HG03175 (cell line): ENCODE measurements at regions not wholly inside any gene's neighbourhood (a gene's known extent, or its start where the extent isn't known, plus 50 kb on each side); places are given as distances from the start of the nearest gene placed in this dataset.

Experiments used
- ATAC-seq: cut with Tn5 transposase; IDR thresholded peaks from one replicate; pipeline ENCODE4 v1.9.1; 2021; ENCODE audit warnings: mild to moderate bottlenecking, moderate library complexity; ENCODE audit not compliant: unreplicated experiment

DNA sequence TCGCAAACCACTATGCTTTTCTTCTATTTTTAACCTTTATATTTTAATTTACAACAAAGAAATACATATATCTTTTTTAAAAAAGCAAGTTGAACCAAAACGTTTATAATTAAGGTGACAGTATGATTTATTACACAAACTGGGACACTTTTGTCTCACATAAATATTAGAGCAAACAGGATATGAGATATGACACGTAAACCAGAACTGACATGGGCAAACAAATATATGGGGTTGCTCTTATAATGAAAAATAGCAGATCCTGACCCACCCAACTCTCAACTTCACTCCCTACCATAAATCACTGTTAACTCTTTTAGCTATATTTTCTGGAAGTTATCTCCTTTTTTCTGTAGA, 177.0 kb upstream of the EDNRA start:
- no peak for ATAC-seq

DNA sequence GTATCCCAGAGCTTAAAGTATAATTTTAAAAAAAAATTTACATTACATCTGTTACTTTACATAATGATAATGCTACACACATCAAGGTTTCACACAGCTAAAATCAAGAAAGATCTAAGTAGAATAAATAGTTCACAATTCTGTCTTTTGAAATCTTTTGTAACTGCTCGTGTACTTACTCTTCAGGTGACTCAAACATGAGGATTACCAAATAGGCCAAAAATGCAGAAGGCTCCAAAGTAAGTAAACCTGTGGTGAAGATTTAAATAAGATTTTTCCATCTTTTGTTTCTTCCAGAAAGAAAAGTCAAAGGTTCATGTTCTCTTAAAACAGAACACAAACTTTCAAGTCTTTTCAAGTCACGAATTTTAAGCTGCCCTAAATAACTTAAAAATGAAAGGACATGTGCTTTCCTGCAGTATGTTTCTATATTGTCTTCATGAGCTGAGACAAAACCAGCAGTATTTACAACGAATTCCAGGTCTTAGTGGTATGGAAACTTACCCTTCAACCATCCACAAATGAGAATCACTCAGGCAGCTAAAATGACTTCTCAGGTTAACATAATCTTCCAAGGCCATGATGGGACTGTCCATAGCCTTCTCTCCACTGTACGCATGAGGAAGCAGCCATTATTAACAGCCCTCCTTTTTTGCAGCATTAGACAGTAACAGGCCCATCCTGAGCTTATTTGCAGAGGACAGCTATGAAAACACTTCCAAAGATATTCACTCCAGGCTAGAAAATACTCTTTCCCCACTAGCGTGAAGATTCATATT, 172.8 kb upstream of the EDNRA start:
- ATAC-seq = no peak

DNA sequence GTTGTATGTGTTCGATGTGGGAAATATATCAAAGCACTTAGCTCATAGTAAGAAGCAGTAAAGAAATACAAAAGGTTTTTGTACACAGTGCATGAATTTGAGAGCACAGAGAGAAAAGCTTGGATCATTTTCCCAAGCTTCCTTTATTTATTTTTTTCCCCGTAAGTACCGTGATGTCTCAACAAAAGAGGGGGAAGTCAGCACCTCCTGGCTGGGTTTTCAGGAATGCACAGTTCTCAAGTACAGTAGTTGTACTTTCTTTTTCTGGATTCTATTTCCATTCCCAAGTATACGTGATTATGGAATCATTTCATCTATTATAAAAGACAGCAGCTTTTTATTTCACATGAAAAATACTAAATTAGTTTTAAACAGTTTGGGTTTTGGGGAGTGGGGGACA, 171.5 kb upstream of the EDNRA start:
- no peak for ATAC-seq

DNA sequence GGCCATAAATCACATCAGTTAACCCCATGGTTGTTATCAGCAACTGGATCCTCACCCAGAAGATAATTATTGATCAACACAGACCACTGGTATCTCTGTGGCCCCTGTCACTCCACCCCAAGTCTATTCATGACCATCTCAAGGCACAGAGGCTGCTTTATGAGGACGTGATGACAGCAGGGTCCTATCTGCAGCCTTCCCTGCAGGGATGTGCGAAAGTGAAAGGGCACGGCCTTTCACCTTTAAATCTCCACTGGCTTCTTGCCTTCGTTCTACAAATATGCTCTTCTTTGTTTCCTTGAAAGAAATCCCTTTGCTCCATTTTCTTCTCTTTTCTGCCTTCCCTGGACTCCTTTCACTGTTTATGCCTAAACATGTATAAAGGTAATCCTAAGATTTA, 170.6 kb upstream of the EDNRA start:
- ATAC-seq = no peak

DNA sequence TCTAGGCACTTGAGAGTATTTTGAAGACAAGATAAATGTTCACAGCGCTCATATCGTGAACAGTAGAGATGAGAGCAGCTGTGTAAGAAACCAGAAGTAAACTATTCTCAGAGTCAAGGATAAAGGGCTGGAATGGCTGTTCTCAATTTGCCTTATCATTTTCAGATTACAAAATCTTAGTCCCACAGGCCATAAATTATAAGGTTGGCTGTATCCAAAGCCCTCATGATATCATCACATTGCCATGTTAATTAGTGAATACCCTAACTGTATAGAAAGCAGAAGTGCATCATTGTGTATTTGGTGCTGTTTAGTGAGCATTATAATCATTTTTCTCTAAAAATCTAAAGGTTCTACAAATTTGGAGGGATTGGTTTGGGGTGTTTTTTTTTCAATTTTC, 168.9 kb upstream of the EDNRA start:
- ATAC-seq = no peak

DNA sequence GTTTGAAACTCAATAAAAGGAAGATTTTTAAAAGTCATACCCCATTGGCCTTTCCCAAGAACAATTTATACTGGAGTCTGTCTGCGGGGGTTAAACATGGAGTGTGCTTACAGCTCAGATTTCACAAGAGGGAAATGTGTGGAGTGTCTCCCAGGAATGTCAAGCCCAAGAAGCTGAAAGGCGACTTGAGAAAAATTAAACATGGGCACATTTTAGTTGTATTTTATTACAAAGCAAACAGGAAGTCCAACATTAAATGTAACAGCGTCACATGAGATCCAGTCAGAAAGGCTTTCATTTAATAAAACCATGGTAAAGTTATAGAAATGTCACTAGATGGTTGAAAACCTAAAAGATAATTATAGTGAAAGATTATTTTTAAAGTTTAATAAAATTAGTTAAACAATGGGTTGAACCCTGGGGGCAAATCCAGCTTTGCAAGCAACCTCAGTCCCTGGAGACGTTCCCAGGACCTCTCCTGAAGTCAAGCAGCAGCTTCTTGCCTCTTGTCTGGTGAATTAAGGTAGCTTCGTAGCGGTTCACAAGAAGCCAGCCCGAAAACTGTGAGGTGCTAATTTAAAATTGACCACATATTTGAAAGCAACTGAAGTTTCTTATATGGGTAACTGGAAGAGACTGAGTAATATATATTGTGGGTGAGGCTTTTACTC, 168.4 kb upstream of the EDNRA start:
- no peak for ATAC-seq

DNA sequence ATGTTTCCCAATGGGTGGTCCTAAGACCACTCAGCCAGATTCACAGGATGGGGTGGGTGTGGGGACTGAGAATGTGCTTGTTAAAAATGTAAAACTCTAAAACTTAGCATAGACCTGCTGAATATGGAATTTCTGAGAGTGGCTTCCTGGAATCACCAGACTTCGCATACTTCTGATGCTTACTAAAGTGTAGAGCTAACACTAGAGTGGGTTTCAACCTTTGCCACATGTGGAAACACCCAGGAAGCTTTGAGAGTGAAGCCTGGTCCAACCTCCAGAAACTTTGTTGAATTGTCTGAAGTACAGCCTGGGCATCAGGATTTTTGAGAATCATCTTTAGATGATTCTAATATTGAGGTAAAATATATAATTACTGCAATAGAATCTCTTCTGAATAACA, 167.8 kb upstream of the EDNRA start:
- no peak for ATAC-seq

DNA sequence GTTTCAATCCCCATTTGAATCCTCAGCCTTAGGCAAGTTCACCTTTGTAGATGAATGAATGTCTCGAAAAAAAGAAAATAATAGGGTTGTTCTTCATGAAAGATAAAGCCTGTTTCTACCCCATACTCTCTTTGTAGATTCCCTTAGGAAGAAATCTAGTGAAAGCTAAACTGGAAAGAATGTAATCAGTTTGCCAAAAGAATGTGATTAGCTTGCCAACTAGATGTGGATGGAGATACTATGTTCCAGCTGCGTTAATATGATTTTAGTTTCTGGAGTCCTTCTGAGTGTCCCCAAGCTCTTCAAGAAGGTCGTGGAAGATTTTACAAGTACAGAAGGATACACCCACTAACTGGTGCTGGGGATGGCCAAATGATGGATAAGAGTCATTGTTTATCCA, 162.3 kb upstream of the EDNRA start:
- no peak for ATAC-seq

DNA sequence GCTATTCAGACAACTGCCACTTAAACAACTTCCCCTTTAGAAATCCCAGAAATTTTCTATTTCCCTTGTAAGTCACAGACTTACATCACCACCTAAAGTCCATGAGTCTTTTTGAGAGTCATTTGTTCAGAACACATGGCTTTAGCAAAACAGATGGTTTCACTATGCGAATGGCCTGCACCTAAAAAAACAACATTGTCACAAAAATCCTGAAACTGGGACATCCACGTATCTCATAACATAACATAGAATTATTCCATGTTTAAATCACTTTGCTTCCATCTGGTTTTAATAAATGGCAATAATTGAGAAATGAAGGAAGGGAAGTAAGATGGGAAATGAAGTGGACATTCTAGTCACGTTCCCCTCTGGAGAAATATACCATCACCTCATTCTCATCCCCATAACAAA, 155.3 kb upstream of the EDNRA start:
- no peak for ATAC-seq

DNA sequence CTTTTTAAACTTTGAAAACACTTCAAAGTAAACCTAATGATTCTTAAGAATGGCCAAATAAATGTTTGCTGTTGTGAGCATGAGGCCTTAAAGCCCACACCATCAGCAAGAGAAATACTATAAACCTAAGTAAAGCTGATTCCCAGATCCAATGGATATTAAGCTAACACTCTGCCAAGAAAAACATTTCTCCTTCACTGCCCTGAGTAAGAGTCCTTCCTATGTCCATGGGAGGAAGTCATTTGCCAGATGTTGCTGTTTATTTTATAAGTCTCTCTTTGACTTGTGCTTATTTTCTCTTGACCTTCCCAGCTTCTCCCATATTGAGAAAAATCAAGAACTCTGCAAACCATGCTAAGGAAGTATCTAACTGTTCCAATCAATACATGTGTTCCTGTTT, 154.3 kb upstream of the EDNRA start:
- no peak for ATAC-seq

DNA sequence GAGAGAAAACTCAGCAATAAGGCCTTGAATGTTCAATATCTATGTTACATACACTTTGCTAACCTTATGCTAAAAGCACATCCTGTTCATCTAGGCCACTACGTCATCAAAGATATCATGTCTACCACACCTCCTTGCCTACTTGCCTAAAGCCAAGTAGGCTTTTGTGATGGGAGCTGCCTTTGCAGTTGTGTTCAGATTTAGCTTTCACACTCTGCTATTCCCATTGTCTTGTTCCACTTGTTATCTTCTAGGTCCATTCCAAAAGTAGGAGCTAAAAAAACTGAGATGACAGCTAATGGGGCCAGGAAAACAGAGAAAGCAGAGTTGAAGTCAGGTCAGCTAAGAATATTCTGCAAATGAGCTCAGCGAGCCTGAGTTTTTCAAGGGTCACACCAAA, 153.6 kb upstream of the EDNRA start:
- ATAC-seq = no peak

DNA sequence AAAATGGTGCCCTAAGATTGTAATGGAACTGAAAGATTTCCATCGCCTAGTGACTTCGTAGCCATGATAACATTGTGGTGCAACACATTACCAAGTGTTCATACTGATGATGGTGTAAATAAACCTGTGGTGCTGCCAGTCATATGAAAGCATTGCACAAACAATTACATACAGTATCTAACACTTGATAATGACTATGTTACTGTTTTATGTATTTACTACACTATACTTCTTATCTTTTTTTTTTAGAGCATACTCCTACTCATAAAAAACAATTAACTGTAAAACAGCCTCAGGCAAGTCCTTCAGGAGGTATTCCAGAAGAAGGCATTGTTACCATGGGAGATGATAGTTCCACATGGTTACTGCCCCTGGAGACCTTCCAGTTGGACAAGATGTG, 152.7 kb upstream of the EDNRA start:
- ATAC-seq = no peak

DNA sequence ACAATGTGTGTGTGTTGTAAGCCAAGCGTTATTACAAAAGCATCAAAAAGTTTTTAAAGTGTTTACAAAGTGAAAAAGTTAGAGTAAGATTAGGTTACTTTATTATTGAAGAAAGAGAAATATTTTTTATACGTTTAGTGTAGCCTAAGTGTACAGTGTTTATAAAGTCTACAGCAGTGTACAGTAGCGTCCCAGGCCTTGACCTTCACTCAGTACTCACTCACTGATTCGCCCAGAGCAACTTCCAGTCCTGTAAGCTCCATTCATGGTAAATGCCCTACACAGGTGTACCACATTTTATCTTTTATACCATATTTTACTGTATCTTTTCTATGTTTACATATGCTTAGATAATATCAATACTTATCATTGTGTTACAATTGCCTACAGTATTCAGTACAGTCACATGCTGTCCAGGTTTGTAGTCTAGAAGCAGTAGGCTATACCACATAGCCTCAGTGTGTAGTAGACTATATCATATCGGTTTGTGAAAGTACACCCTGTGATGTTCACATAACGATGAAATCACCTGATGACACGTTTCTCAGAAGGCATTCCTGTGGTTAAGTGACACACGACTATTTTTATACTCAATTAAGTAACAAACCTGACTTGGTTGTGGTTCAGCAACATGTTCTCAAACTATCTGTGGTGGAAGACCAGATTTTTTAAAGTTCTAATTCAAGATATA, 152.0 kb upstream of the EDNRA start:
- no peak for ATAC-seq

DNA sequence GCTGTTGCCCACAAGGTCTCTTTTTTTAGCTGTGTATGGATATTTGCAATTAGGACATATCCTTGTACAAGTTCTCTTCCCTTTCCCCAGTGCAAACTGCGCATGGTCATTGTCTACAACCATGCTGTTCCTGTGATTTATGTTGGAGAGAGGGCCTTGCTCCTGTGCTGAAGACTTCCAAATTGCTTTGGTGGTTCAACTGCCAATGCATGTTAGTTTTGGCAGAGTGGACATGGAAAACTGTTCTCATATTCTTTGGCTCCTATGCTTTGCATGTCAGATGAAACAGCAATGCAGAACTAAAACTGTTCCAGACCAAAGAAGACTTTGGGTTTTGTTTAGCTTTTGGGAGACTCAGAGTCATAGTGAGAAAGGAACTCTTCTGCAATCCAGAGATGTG, 148.8 kb upstream of the EDNRA start:
- no peak for ATAC-seq

DNA sequence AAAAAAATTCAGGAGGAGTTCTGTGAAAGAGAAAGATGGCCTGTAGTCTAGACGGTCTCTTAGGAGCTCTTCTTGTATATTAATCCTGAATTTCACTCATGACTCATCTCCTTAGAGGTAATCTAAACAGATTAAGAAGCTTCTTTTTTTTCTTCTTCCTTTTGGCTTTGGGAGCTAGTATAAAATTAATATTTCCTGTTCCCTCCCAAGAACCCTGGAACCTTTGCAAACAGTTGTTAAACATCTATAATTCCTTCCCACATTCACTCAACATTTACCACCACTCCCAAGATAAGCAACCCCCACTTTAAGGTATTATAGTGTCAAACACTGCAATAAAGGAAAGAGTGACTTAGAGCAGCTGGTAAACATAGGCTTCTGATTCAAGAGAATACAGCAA, 146.4 kb upstream of the EDNRA start:
- ATAC-seq = no peak

DNA sequence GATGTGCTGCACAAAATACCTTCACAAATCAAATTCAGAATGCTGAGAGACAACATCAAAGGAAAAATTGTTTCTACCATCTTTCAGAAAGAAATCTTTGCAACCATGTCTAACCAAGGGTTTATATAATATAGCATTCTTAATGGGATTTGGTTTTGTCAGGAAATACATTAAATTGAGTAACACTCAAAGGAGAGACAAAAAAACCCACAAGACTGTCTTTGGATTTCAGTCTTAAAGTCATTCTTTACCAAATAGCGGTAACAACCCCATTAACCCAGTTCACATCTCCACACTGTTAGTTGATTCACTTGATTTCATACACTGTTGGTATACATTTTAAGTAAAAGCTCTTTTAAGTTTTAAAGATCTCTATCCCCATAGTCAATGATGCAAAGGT, 145.7 kb upstream of the EDNRA start:
- no peak for ATAC-seq

DNA sequence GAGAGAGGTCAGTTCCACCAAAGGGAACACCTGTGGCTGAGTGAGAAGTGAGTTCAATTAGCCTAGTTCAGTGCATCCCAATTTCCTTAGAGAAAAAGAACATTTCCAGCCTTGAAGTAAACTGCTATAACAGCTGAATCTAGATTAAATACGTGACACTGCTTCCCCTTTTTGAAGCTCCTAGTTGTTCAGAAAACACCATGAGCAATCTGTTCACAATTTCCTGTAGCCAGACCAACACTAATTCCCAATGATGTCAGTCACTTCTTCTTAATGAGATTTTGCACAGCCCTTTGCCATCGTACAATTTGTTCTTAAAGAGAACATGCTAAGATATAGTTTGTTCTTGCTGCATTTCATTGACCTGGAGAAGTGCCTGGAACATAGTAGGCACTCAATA, 144.6 kb upstream of the EDNRA start:
- no peak for ATAC-seq

DNA sequence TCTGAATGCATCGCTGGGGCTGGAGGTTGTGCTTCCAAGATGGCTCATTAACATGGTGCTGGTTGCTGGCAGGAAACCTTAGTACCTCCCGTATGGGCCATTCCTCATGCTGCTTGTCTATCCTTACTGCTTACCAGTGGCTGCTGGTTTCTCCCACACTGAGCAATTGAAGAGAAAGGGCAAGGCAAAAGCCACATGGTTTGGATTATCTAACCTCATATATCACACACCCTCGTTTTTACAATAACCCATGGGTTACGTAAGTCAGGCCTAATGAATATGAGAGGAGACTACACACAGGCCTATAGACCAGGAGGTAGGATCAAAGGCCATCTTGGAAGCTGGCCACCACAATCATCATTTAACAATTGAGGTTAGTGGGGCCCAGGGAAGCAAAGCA, 141.8 kb upstream of the EDNRA start:
- ATAC-seq = no peak

DNA sequence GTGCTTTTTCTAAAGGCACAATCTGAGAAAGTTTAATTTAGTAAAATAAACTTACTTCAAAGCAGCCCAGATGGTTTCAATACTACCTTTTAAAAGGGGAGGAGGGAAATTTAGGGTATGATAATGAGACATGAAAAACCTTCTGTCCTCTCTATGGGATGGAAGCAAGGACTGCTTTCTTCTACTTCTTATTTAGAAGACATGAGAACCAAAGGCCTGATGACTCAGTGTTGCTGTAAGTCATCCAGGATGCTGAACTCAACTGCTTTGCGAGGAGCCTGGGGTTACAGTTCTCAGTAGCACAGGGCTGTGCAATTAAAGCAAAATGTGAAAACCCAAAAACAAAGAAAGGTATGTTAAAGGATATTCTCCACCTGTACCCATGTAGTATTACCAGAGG, 140.8 kb upstream of the EDNRA start:
- ATAC-seq = no peak

DNA sequence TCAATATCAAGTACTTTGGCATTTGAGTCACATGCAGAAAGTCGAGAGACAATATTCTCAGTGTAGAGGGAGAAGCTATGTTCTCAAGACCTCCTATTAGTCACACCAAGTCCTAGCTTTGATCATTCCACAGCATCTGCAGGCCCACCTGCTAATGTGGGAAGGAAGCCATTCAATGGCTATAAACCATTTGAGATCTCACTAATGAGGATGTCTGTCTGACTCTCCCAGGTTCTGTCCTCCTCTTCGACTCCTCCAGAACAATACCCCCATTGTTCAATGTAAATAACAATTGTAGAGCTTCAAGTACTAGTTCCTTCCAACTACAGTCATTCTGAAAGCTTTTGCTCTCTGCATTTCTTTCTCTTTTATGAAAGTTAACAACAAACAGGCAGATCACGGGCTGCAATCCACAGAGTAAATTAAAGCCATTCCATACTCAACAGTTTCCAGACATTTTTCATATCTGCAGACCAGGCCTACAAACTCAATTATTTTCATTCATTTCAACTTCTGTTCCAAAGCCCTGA, 140.2 kb upstream of the EDNRA start:
- ATAC-seq = no peak

DNA sequence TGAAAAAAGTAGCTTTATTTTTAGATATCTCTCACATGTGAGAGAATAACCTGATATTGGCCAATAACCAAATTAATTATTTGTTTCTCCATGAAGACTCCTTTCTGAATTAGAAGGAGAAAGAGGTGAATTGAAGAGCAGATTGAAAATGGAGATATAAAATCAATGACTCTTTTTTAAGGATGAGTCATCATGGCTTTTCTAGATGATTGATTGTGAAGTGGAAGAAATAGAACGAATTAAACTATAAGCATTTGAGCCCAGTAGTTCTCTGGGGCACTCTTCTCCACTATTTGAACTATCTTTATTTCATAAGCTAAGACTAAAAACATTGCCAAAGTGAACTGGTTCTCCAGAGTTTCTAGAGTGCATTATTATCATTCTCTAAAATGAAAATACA, 137.2 kb upstream of the EDNRA start:
- no peak for ATAC-seq

DNA sequence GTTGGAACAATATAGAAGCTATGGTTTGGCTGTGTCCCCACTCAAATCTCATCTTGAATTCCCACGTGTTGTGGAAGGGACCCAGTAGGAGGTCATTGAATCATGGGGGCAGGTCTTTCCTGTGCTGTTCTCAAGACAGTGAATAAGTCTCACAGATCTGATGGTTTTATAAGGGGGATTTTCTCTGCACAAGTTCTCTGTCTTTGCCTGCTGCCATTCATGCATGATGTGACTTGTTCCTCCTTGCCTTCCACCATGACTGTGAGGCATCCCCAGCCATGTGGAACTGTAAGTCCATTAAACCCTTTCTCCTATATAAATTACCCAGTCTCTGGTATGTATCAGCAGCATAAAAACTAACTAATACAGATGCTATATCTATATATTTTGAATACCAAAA, 135.2 kb upstream of the EDNRA start:
- no peak for ATAC-seq
